ENCODE measurements at regions not wholly inside any gene's neighbourhood (a gene's known extent, or its start where the extent isn't known, plus 50 kb on each side); places are given as distances from the start of the nearest gene placed in this dataset.

DNA sequence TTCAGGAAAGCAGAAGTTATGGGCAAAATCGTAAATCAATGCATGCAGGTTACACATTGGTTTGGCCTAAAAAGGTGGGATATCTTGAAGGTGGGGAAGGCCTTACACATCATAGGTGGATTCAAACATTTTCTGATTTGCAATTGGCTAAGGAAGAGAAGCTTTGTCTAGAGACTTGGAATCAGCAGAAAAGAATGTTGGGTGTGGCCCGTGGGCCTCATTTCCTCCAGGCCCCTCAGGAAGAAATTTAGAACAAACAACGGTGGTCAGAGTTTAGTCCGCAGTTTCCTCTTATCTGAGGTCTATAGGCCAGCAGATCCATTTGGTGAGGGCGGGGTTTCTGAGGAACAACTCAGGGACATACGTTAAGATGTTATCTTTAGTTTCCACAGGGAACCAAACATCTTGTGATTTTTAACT, 50.9 kb upstream of the AFF3 start (continued):
- TF ChIP-seq, protein P1, sequence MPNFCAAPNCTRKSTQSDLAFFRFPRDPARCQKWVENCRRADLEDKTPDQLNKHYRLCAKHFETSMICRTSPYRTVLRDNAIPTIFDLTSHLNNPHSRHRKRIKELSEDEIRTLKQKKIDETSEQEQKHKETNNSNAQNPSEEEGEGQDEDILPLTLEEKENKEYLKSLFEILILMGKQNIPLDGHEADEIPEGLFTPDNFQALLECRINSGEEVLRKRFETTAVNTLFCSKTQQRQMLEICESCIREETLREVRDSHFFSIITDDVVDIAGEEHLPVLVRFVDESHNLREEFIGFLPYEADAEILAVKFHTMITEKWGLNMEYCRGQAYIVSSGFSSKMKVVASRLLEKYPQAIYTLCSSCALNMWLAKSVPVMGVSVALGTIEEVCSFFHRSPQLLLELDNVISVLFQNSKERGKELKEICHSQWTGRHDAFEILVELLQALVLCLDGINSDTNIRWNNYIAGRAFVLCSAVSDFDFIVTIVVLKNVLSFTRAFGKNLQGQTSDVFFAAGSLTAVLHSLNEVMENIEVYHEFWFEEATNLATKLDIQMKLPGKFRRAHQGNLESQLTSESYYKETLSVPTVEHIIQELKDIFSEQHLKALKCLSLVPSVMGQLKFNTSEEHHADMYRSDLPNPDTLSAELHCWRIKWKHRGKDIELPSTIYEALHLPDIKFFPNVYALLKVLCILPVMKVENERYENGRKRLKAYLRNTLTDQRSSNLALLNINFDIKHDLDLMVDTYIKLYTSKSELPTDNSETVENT (CRISPR knock-in tag; IDR thresholded peaks at IDR 0.05): no peak
- 0 out of 4 replicates have a peak, but pooled peaks of 1 of the 2 experiments have one; percentile 40 for TF ChIP-seq TEAD1 (CRISPR knock-in tag; IDR thresholded peaks at IDR 0.05)
- TF ChIP-seq, protein P2, sequence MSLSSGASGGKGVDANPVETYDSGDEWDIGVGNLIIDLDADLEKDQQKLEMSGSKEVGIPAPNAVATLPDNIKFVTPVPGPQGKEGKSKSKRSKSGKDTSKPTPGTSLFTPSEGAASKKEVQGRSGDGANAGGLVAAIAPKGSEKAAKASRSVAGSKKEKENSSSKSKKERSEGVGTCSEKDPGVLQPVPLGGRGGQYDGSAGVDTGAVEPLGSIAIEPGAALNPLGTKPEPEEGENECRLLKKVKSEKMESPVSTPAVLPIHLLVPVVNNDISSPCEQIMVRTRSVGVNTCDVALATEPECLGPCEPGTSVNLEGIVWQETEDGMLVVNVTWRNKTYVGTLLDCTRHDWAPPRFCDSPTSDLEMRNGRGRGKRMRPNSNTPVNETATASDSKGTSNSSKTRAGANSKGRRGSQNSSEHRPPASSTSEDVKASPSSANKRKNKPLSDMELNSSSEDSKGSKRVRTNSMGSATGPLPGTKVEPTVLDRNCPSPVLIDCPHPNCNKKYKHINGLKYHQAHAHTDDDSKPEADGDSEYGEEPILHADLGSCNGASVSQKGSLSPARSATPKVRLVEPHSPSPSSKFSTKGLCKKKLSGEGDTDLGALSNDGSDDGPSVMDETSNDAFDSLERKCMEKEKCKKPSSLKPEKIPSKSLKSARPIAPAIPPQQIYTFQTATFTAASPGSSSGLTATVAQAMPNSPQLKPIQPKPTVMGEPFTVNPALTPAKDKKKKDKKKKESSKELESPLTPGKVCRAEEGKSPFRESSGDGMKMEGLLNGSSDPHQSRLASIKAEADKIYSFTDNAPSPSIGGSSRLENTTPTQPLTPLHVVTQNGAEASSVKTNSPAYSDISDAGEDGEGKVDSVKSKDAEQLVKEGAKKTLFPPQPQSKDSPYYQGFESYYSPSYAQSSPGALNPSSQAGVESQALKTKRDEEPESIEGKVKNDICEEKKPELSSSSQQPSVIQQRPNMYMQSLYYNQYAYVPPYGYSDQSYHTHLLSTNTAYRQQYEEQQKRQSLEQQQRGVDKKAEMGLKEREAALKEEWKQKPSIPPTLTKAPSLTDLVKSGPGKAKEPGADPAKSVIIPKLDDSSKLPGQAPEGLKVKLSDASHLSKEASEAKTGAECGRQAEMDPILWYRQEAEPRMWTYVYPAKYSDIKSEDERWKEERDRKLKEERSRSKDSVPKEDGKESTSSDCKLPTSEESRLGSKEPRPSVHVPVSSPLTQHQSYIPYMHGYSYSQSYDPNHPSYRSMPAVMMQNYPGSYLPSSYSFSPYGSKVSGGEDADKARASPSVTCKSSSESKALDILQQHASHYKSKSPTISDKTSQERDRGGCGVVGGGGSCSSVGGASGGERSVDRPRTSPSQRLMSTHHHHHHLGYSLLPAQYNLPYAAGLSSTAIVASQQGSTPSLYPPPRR (CRISPR knock-in tag; IDR thresholded peaks at IDR 0.05; ENCODE audit: borderline replicate concordance): no peak
- TF ChIP-seq PHB (CRISPR knock-in tag; IDR thresholded peaks at IDR 0.05): no peak
- TF ChIP-seq RBM34 (IDR thresholded peaks at IDR 0.05; ENCODE audit: borderline replicate concordance, insufficient read depth, low read length): no peak
- TF ChIP-seq, protein P3, sequence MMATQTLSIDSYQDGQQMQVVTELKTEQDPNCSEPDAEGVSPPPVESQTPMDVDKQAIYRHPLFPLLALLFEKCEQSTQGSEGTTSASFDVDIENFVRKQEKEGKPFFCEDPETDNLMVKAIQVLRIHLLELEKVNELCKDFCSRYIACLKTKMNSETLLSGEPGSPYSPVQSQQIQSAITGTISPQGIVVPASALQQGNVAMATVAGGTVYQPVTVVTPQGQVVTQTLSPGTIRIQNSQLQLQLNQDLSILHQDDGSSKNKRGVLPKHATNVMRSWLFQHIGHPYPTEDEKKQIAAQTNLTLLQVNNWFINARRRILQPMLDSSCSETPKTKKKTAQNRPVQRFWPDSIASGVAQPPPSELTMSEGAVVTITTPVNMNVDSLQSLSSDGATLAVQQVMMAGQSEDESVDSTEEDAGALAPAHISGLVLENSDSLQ (IDR thresholded peaks at IDR 0.05): peak; percentile 39; the same call in 1 of the 2 replicates
- TF ChIP-seq TCF7L2 (IDR thresholded peaks at IDR 0.05; ENCODE audit: low read depth, low read length): no peak
- TF ChIP-seq ZNF584 (CRISPR knock-in tag; IDR thresholded peaks at IDR 0.05; ENCODE audit: low read depth): peak; percentile 56; the same call in 1 of the 2 replicates
- no peak for TF ChIP-seq MAFG (tag; conservative IDR thresholded peaks at IDR 0.05)
- no peak for TF ChIP-seq C11orf30 (IDR thresholded peaks at IDR 0.05; ENCODE audit: low read depth)
- TF ChIP-seq ZNF436 (CRISPR knock-in tag; IDR thresholded peaks at IDR 0.05): no peak
- TF ChIP-seq MEF2A (IDR thresholded peaks at IDR 0.05; ENCODE audit: control insufficient read depth, low read depth, low read length): no peak
- no peak for TF ChIP-seq ZNF253 (CRISPR knock-in tag; conservative IDR thresholded peaks at IDR 0.05)
- 0 out of 2 replicates have a peak, but pooled peaks have one; percentile 44 for TF ChIP-seq FOXJ2 (tag; IDR thresholded peaks at IDR 0.05)
- TF ChIP-seq, protein P4, sequence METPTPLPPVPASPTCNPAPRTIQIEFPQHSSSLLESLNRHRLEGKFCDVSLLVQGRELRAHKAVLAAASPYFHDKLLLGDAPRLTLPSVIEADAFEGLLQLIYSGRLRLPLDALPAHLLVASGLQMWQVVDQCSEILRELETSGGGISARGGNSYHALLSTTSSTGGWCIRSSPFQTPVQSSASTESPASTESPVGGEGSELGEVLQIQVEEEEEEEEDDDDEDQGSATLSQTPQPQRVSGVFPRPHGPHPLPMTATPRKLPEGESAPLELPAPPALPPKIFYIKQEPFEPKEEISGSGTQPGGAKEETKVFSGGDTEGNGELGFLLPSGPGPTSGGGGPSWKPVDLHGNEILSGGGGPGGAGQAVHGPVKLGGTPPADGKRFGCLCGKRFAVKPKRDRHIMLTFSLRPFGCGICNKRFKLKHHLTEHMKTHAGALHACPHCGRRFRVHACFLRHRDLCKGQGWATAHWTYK (CRISPR knock-in tag; IDR thresholded peaks at IDR 0.05): no peak
